ENCODE measurements at regions not wholly inside any gene's neighbourhood (a gene's known extent, or its start where the extent isn't known, plus 50 kb on each side); places are given as distances from the start of the nearest gene placed in this dataset.

DNA sequence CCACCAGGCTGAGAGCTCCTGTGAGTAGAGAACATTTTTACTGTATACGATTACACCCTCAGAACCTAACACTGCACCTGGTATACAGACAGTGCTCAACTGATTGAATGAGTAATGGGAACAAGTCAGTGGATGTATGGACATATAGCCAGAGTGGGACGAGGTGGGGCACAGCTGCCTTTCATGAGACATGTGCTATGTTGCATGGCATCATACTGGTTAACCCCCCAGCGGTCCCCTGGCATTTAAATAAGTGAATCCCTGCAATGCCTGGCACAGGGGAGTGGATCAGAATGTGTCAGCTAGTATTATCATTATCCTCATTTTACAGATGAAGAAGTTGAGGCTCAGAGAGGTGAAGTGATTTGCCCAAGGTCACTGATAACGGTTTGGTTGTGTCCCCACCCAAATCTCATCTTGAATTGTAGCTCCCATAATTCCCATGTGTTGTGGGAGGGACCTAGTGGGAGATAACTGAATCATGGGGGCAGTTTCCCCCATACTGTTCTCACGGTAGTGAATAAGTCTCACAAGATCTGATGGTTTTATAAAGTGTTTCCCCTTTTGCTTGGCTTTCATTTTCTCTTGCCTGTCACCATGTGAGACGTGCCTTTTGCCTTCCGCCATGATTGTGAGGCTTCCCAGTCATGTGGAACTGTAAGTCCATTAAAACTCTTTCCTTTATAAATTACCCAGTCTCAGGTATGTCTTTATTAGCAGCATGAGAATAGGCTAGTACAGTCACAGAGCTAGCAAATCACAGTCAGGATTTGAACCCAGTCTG, 56.0 kb upstream of the ATP2B2 start:
- TF ChIP-seq POLR2A (IDR thresholded peaks at IDR 0.05): no peak
- TF ChIP-seq, protein P1, sequence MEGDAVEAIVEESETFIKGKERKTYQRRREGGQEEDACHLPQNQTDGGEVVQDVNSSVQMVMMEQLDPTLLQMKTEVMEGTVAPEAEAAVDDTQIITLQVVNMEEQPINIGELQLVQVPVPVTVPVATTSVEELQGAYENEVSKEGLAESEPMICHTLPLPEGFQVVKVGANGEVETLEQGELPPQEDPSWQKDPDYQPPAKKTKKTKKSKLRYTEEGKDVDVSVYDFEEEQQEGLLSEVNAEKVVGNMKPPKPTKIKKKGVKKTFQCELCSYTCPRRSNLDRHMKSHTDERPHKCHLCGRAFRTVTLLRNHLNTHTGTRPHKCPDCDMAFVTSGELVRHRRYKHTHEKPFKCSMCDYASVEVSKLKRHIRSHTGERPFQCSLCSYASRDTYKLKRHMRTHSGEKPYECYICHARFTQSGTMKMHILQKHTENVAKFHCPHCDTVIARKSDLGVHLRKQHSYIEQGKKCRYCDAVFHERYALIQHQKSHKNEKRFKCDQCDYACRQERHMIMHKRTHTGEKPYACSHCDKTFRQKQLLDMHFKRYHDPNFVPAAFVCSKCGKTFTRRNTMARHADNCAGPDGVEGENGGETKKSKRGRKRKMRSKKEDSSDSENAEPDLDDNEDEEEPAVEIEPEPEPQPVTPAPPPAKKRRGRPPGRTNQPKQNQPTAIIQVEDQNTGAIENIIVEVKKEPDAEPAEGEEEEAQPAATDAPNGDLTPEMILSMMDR (IDR thresholded peaks at IDR 0.05): no peak

Data from prostate gland (tissue), 2 donors.